Inferior parietal cortex (tissue), 1 donor: ENCODE measurements at regions not wholly inside any gene's neighbourhood (a gene's known extent, or its start where the extent isn't known, plus 50 kb on each side); places are given as distances from the start of the nearest gene placed in this dataset.
"Not testable (repeated sequence)": the region's sequence is repeated elsewhere in the genome, so short reads cannot be mapped to it uniquely, and the experiment has no call there.

ENCODE experiments used
- DNase-seq: peaks from one replicate; pipeline ENCODE4 v3.0.0-alpha.2; 2016; ENCODE audit errors: extremely low spot score

DNA sequence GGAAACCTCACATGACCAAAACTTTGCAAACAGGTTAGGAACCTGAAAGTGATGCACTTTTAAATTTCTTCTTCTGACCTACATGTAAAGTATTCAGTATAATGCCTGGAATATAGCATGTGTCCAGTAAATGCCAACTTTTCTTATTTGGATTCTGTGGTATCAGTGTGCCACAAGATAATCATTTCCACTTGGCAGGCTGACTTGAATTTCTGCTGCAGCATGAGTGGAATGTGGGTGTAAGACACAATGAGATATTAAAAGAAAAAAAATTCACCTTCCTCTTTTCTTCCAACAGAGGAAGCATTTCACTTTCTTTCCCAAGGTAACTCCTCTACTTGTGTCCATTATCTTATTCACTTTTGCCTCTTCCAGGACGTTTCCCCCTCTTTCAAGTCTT is 141.9 kb upstream of the PRKD1 start:
- no peak for DNase-seq

DNA sequence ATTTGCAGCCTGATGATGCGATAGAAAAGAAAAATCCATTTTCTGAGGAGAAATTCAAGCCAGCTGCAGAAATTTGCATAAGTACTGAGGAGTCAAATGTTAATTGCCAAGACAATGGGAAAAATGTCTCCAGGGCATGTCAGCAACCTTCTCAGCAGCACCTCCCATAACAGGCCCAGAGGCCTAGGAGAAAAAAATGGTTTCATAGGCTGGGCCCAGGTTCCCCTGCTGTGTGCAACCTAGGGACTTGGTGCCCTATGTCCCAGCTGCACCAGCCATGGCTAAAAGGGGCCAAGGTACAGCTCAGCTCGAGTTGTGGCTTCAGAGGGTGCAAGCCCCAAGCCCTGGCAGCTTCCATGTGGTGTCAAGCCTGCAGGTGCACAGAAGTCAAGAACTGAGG is 144.8 kb upstream of the PRKD1 start:
- DNase-seq = not testable (repeated sequence)

DNA sequence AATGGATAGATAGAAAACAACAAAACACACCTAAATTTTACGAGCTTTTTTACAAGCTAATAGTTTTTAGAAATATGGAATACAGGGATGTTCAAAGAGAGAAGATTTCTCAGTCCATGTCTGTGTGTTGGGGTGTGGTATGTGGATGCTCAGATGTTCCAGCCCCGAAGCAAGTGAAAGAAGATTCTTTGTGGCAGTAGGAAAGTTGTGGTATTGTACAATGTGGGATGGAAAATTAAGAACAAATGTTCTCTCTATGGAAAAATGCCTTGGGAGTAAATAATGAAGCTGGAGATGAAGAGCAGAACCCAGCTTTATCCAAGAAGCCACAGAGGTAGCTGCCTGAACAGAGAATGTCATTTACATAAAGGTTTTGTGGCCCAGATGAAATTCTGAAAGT is 150.3 kb upstream of the PRKD1 start:
- no peak for DNase-seq

DNA sequence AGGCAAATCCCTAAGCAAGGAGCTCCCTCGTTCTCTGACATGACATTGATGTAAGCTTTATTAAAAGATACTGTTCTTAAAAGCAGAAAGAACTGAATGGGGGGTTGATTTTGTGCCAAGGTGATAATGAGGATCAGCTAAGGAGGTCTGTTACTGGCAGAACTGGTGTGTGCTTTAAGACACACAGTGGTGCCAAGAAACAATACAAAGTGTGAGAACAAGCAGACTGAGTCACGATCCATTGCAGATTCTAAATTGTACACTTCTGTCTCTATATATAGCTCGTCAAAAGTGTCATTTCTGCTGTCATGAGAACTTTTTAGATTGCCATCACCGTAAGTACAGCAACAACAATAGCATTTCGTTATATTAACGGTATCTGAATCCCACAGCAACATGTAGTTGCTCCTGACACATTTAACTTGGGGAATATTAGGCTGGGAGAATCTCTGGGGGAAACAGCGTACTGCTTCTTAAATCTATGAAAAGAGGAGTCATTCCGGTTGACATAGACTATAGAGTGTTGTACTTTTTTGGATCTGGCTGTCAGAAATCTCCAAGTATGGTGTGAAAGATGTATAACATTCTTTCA is 151.3 kb upstream of the PRKD1 start:
- no peak for DNase-seq

DNA sequence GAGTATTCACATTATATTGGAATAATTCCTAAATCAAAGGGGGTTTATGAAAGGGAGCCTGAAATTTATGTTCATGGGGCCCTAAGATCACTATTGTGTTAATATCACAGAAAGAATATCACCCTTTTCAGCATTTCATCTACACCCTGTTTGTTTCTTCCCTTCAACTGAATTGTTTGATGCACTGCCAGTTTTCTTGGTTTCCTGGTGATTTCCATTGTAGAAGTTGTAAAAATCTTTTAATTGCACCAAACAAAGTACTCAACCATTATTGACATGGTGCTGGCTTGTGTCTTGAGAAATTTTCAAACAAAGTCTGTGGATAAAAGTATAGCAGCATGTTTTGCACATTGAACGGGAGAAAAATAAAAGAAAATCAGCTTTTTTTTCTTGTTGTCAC is 154.8 kb upstream of the PRKD1 start:
- DNase-seq = no peak

DNA sequence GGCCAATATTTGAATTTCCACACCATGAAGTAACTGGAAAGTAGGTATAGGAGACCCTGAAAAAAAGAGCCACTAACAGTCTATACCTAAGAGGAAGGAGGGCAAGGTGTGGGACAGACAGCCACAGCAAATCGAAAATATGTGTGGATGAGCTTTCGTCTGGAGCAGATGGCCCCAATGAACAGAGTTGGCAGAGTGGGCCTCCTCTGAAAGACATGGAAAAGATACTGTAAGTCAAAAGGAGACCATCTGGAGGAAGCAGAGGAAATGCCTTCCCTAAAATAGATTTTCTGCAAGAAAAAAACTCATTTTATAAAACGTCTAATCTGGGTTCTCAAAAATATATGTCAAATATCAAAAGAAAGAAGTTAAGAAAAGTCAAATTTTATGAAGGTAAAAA is 157.2 kb upstream of the PRKD1 start:
- no peak for DNase-seq

DNA sequence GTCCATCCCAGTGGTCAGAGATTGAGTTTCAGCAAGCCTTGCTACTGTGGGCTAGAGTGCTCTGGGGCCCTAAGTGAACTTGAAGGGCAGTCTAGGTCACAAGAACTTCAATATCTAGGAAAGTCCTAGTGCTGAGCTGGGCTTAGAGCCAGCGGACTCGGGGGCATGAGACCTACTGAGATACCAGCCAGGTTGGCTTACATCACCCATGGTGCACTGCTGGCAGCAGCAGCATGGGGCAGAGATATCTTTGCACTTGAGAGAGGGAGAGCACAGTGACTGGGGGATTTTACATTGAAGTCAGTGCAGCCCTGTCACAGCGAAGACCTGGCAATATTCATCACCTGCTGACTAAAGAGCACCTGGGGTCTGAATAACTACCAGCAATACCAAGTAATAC is 158.3 kb upstream of the PRKD1 start:
- no peak for DNase-seq

DNA sequence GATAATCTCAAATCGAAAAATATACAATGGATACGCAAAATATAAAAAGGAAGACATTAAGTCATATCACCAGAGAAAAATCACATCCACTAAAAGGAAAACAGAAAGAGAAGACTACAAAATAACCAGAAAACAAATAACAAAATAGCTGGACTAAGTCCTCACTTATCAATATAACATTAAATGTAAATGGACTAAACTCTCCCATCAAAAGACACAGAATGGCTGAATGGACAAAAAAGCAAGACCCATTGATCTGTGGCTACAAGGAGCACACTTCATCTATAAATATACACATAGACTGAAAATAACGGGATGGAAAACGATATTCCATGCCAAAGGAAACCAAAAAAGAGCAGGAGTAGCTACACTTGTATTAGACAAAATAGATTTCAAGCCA is 161.0 kb upstream of the PRKD1 start:
- DNase-seq = no peak

DNA sequence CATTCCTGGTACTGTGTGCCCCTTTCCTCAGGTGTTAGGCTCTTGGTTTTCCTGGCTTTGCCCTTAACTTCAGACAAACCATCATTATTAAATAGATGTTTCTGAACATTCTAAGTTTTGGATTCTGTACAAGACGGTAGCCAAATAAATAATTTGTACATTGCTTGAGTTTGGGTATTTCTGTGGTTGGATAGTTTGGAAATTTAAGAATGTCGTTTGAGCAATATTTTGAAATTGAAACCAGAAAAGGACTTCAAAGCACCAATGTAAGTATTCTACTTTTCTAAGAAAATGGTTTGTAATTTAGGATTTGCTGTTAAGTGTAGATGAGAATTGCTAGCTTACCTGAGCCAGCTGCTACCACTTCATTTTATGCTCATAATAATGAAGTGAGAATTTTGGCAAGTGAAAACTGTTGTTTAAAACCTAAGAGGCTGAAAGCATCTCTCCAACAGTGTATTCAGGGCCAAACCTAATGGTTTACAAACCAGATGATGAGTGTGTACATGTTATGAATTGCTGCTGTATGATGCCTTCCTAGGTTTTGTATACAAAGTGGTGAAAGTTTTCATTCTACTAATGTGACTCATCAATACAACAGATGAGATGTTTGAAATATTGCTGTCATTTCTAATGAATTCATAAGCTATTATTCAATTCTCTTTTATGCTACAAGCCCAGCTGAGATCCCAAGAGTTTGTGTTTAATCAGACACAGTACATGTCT is 181.5 kb upstream of the PRKD1 start:
- DNase-seq = no peak

DNA sequence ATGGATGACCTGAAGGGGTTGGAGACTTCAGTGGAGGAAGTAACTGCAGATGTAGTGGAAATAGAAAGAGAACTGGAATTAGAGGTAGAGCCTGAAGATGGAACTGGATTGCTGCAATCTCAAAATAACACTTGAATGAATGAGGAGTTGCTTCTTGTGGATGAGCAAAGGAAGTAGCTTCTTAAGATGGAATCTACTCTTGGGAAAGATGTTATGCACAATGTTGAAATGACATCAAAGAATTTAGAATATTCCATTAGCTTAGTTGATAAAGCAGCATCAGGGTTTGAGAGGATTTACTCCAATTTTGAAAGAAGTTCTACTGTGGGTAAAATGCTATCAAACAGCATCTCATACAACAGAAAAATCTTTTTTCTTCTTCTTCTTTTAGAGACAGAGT is 186.4 kb upstream of the PRKD1 start:
- DNase-seq = no peak

DNA sequence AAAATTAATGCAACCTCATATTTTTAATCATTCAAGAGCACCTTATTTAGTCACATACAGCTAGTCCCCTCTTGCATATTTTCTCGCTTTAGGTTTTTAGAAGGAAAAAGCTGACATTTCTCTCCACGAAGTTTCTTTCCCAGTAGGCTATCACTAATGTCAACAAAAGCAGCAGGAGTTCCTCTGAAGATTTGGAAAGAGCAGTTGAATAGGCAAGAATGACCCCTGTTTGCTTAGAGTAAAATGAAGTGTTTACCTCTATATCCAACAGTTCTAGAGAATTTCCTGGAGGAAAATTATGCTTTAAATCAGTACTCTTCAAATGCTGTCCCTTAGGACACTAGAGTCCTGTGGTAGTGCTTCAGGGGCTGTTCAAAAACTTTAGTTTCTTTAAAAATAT is 188.1 kb upstream of the PRKD1 start:
- no peak for DNase-seq

DNA sequence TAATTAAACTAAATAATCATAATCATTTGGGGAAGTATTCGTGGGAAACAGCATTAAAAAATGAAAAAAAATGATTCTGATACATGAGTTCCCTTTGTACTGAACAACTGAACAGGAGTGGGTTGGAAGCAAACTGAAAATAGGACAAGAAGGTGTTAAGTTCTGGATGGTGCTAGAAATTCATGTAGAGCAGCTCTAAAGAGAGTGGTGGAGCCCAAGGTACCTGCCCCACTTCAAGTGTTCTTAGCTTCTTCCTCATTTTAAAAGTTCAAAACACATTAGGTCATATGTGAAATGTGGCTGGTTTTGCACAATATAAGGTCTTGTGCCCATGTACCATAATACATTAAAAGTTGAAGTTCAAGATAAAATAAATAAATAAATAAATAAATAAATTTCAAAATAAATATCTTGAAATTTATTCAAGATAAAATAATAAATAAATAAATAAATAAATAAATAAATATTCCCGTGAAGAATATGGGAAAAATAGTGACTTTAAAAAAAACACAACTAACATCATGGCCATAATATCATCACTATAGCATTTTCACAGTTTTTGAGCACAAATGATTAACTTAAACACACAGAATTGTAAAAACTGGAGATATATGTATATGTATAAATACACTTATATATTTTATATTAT is 191.5 kb upstream of the PRKD1 start:
- peak; percentile 26 for DNase-seq

DNA sequence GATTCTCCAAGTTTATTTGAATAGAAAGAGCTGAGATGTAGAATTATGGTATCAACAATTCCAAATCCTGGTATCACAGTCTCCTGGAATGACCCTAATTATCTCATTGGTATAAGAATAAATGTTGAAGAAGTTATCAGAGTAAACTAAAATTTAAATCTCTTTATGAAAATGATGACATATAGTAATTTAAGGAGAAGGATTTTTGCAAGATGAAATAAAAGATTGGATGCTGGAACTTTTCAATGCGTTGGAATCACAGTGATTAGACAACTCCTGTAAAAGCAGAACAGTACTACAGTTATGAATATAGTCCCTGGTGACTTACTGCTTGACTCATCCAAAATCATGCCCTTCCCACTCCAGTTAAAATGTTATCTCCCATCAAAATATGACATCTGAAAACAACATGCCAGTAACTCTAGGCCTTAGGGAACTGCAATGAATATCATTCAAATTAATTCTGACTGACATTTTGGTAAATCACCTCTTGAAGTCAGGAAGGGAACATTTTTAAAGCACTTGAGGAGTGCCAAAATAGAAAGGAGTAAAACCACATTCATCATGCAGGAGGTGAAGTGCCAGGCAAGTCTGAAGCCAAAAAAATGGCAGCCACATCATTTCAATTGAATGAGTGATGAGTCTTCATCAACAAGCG is 197.8 kb upstream of the PRKD1 start:
- DNase-seq = no peak

DNA sequence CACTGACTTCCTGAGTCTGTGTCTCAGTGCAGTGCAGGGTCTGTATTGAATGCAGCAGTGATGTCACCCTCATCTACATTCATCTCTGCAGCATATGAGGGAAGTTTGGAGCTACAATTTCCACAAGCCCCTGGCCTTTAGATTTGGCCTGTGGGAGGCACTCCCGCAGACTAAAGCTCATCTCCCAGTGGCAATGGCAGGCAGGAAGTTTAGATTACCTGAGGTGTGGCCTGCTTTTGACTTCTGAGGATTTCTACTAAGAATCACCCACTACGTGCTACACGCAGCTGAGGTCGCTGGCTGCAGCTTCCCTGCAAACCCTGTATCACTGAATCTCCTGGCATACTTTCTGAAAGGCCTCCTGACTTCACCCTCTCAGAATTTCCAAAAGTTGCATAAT is 202.2 kb upstream of the PRKD1 start:
- no peak for DNase-seq

DNA sequence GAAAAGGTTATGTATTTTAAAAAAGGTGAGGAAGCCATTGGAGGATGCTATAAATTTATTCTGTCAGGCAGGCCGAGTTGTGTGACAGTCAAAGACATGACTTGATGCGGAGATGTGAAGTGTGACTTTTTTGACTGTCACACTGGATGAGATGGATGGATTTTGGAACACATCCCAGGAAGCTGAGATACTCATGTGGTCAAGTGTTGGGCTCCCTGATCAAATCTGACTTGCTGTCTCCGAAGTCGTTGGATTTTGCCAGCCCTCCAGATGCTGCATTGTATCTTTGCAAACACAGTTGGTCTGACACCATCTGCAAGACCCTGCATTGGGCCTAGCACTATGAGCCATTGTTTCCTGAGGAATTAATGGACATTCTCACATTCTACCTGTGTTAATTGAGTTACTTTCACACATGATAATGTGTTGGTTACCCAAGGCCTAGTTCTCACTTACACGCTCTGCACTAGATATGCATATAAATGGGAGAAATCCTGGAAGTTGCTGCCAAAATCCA is 204.0 kb upstream of the PRKD1 start:
- peak; percentile 25 for DNase-seq

DNA sequence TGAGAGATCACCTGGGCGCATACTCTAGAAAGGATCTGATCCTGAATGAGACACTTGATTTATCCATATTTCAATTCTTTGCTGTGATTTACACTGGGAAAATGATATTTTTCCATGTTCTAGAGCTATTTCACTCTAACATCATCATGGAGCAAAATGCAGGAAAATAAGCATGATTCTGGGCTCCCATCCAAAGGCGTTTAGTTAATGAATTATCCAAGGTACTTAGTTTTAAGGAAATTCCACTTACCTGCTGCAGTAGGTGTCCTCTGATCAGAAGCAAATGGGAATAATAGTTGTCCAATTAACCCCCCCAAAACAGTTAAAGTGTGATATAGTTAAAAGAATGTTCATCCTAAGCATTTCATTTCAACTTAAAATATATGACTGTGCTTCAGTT is 204.5 kb upstream of the PRKD1 start:
- no peak for DNase-seq

DNA sequence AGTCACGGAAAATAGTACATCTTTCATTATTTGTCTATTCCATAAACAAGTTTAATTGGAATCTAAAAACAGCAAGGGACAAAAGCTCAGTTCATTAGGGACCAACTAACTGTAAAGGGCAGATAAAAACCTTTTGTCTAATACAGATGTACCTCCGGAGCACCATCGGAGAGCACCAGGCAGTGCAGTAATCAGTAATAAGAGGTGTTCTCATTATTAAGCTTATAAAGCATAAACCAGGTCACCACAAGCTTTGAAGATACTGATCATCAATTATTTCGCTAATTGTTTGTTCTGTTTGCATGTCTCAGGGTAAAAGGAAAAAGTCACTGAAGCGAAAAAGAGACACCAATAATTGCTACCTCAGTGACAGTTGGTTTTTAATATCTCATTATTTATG is 207.3 kb upstream of the PRKD1 start:
- no peak for DNase-seq

DNA sequence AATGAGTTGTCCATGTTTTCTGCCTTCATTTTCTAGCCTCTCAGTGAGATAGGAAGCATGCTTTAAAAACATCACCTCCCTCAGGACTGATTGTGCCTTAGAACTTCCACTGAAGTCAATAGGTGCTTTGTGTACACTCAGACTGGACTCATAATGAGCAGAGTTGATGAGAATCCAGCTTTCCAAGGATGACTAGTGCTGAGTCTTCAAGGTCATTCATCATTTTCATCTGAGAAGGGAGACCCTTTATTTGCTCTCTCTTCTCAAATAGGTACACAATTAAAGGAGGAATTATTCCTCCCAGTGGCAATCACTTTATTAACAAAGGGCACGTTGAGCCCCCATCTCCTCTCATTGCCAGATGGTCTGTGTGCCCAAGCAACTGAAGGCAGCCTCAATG is 210.9 kb upstream of the PRKD1 start:
- DNase-seq = no peak

DNA sequence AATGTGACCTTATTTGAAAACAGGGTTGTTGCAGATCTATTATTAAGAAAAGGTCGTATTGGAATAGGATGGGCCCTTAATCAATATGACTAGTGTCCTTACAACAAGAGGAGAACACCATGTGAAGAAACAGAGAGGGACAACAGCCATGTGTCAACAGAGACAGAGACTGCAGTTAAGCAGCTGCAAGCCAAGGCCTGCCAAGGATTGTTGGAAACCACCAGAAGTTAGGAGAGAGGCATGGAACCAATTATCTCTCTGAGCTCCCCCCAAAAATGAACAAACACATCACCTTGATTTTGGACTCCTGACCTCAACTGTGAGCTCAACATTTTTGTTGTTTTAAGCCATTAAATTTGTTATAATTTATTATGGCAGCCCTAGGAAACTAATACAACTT is 214.6 kb upstream of the PRKD1 start:
- DNase-seq = no peak

DNA sequence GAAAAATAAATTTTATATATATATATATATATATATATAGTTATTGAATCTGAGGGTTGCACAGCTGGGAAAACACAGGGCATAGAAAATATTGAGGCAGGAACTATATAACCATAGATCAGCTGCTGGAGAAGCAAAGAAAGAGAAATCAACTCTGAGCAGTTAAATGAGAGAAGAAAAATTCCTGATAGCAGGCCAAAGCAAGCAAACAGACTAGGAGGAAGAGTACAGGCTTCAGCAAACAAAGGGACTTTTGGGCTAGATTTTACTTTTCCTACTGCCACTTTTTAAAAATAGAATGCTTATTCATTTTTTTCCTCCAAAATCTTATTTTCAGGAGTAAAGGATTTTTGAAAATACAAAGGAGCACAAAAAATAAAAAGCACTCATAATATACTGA is 216.0 kb upstream of the PRKD1 start:
- DNase-seq = no peak

DNA sequence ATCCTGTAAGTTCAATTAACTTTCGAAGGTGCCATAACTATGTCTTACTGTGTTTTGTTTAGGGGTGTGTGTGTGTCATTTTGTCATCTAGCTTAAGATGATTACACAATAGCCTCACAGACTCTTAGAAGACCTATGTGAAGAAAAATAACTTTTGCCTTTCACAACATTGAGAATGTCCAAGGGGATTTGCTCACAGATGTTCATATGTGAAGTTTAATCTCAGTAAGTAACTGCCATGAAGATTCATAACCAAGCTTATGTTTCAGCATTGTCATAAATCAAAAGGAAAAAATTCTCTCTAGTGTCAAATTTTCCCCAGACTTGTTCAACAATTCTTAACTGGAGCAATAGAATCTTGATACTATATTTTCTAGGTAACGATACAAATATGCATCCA is 226.1 kb upstream of the PRKD1 start:
- DNase-seq = no peak

DNA sequence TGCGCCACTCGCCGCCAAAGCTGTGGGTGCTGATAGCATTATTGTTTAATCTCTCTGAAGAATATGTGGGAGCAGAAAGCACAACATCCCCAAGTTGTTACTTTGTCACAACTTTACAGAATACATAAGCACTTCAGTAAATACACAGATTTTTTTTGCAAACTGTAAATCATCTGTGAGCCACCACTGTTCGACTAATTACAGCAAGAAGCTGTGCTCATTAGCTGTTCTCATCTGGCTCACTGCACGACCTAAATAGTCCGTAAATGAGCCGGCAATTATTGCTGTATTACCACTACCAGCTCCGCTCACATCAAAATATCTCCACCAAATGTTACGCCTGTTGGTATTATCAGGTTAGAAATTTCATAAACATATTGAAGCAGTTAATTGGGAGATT is 228.9 kb upstream of the PRKD1 start:
- DNase-seq = no peak

DNA sequence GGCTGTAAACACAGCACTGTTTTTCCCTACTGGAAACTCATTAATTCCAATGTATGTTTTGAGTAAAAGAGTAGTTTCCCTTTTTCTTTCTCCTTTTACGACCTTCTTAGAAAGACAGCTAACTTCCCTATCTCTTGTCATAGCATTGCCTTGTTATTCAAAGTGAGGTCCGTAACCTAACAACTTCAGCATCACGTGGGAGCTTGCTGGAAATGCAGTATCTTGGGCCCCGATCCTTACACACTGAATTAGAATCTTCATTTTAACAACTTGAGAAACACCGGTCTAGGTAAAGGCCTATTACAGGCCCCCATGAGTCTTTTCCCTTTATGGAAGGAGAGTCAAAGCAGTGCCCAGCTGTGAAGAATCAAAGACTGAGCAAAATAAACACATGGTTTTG is 230.7 kb upstream of the PRKD1 start:
- no peak for DNase-seq
